ENCODE measurements at regions not wholly inside any gene's neighbourhood (a gene's known extent, or its start where the extent isn't known, plus 50 kb on each side); places are given as distances from the start of the nearest gene placed in this dataset.
"Not testable (repeated sequence)": the region's sequence is repeated elsewhere in the genome, so short reads cannot be mapped to it uniquely, and the experiment has no call there.

DNA sequence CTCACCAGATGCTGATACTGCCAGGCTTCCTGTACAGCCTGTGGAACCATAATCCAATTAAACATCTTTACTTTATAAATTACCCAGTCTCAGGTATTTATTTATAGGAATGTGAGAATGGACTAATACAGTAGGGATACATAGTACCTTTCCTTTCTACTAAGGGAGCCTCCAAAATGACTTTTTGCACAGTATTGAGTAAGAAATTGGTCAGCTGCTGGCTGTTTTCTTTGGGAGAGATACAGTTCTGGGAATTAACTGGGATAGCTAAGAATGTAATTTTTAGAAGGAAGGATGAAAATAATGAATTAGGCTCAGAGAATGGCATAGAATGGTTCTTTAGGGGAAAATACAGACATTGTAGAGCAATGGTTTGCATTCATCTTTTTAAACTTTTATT lies 426.0 kb upstream of the DDI1 start:
- Histone ChIP-seq H3K9me3 (ENCODE audit: control insufficient read depth, insufficient read depth, low read depth, low read length) (no peaks in the 10 kb centered on the region), H3K4me1 (ENCODE audit: control insufficient read depth, insufficient read depth, low read length) (no peaks in the 10 kb centered on the region), H3K27ac (ENCODE audit: low read length) (no peak overlapping the region), H3K36me3 (ENCODE audit: control insufficient read depth, insufficient read depth, low read length) (no peaks in the 10 kb centered on the region), H3K27me3 (ENCODE audit: control insufficient read depth, insufficient read depth, low read length) (no peaks in the 10 kb centered on the region), H3K4me3 (ENCODE audit: low read depth in 2 of 2, low read length in 2 of 2) (no peak overlapping the region)
- in situ Hi-C loops (cut with HindIII; ENCODE audit: low pct_unique_long_range_greater_than_20kb, low sequenced_read_pairs), result no loop called here
- ChIA-PET CTCF (no interaction called here), POLR2A (no interaction called here)
- BruUV-seq (replicated peaks), result no TSS peak
- TF ChIP-seq, protein P1, sequence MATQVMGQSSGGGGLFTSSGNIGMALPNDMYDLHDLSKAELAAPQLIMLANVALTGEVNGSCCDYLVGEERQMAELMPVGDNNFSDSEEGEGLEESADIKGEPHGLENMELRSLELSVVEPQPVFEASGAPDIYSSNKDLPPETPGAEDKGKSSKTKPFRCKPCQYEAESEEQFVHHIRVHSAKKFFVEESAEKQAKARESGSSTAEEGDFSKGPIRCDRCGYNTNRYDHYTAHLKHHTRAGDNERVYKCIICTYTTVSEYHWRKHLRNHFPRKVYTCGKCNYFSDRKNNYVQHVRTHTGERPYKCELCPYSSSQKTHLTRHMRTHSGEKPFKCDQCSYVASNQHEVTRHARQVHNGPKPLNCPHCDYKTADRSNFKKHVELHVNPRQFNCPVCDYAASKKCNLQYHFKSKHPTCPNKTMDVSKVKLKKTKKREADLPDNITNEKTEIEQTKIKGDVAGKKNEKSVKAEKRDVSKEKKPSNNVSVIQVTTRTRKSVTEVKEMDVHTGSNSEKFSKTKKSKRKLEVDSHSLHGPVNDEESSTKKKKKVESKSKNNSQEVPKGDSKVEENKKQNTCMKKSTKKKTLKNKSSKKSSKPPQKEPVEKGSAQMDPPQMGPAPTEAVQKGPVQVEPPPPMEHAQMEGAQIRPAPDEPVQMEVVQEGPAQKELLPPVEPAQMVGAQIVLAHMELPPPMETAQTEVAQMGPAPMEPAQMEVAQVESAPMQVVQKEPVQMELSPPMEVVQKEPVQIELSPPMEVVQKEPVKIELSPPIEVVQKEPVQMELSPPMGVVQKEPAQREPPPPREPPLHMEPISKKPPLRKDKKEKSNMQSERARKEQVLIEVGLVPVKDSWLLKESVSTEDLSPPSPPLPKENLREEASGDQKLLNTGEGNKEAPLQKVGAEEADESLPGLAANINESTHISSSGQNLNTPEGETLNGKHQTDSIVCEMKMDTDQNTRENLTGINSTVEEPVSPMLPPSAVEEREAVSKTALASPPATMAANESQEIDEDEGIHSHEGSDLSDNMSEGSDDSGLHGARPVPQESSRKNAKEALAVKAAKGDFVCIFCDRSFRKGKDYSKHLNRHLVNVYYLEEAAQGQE (IDR thresholded peaks at IDR 0.05; ENCODE audit: insufficient read depth in 1 of 2, low read depth in 2 of 2, low read length in 1 of 2), result no peak
- TF ChIP-seq CTCF (IDR thresholded peaks at IDR 0.05) (no peak), POLR2AphosphoS5 (IDR thresholded peaks at IDR 0.05; ENCODE audit: low read depth, low read length) (no peak), SIN3A (IDR thresholded peaks at IDR 0.05; ENCODE audit: borderline replicate concordance, insufficient read depth, low read depth, low read length) (no peak), TCF7L2 (IDR thresholded peaks at IDR 0.05; ENCODE audit: low read depth, low read length) (no peak)
- intact Hi-C loops (cut with micrococcal nuclease; ENCODE audit: unreplicated experiment), result no loop called here
- DNase-seq (ENCODE audit: low read depth, low spot score) (no peak), ATAC-seq (no peak)

- H3K27ac ChIP-seq (ENCODE audit: low read length); POLR2A ChIA-PET; H3K36me3 ChIP-seq (ENCODE audit: control insufficient read depth, insufficient read depth, low read length); ATAC-seq; in situ Hi-C loops (cut with HindIII; ENCODE audit: low pct_unique_long_range_greater_than_20kb, low sequenced_read_pairs); intact Hi-C loops (cut with micrococcal nuclease; ENCODE audit: unreplicated experiment); BruUV-seq (replicated peaks); H3K4me1 ChIP-seq (ENCODE audit: control insufficient read depth, insufficient read depth, low read length); DNase-seq (ENCODE audit: low read depth, low spot score); H3K27me3 ChIP-seq (ENCODE audit: control insufficient read depth, insufficient read depth, low read length); CTCF ChIA-PET; H3K9me3 ChIP-seq (ENCODE audit: control insufficient read depth, insufficient read depth, low read depth, low read length); H3K4me3 ChIP-seq (ENCODE audit: low read depth in 2 of 2, low read length in 2 of 2): not testable (repeated sequence)
These were observed 424.7 kb upstream of the DDI1 start for GRCh38 chr11:103611526-103612260.

- intact Hi-C loops (cut with micrococcal nuclease; ENCODE audit: unreplicated experiment); in situ Hi-C loops (cut with HindIII; ENCODE audit: low pct_unique_long_range_greater_than_20kb, low sequenced_read_pairs); H3K9me3 ChIP-seq (ENCODE audit: control insufficient read depth, insufficient read depth, low read depth, low read length); H3K27me3 ChIP-seq (ENCODE audit: control insufficient read depth, insufficient read depth, low read length); H3K4me3 ChIP-seq (ENCODE audit: low read depth in 2 of 2, low read length in 2 of 2); H3K27ac ChIP-seq (ENCODE audit: low read length); DNase-seq (ENCODE audit: low read depth, low spot score); H3K4me1 ChIP-seq (ENCODE audit: control insufficient read depth, insufficient read depth, low read length); H3K36me3 ChIP-seq (ENCODE audit: control insufficient read depth, insufficient read depth, low read length); BruUV-seq (replicated peaks); ATAC-seq; CTCF ChIA-PET; POLR2A ChIA-PET: not testable (repeated sequence)
These were observed 424.0 kb upstream of the DDI1 start for GRCh38 chr11:103612451-103612850.

DNA sequence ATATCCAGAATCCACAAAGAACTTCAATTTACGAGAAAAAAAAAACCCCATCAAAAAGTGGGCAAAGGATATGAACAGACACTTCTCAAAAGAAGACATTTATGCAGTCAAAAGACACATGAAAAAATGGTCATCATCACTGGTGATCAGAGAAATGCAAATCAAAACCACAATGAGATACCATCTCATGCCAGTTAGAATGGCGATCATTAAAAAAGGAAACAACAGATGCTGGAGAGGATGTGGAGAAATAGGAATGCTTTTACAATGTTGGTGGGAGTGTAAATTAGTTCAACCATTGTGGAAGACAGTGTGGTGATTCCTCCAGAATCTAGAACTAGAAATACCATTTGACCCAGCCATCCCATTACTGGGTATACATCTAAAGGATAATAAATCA lies 419.9 kb upstream of the DDI1 start:
- H3K9me3 ChIP-seq (ENCODE audit: control insufficient read depth, insufficient read depth, low read depth, low read length); ATAC-seq; H3K4me1 ChIP-seq (ENCODE audit: control insufficient read depth, insufficient read depth, low read length); H3K27ac ChIP-seq (ENCODE audit: low read length); H3K27me3 ChIP-seq (ENCODE audit: control insufficient read depth, insufficient read depth, low read length); intact Hi-C loops (cut with micrococcal nuclease; ENCODE audit: unreplicated experiment); POLR2A ChIA-PET; BruUV-seq (replicated peaks); H3K36me3 ChIP-seq (ENCODE audit: control insufficient read depth, insufficient read depth, low read length); in situ Hi-C loops (cut with HindIII; ENCODE audit: low pct_unique_long_range_greater_than_20kb, low sequenced_read_pairs); H3K4me3 ChIP-seq (ENCODE audit: low read depth in 2 of 2, low read length in 2 of 2); CTCF ChIA-PET; DNase-seq (ENCODE audit: low read depth, low spot score): not testable (repeated sequence)
